Astrocyte of the cerebellum (primary cell): ENCODE measurements at regions not wholly inside any gene's neighbourhood (a gene's known extent, or its start where the extent isn't known, plus 50 kb on each side); places are given as distances from the start of the nearest gene placed in this dataset.

Source experiments
- DNase-seq: peaks from one replicate; pipeline ENCODE4 v3.0.0-alpha.2; 2011; ENCODE audit warnings: low read depth
- H3K4me3 ChIP-seq: 2 replicates; pipeline ENCODE4 v1.5.1; 2011; ENCODE audit warnings: mild to moderate bottlenecking, low read depth, low read length, moderate library complexity
- in situ Hi-C: cut with HindIII; loops from 2 replicates; pipeline ENCODE4 v1.10.0; 2017; ENCODE audit warnings: low sequenced_read_pairs
- TF ChIP-seq, protein P1 (sequence below): IDR thresholded peaks from 2 replicates; pipeline ENCODE4 v1.5.1; 2012; ENCODE audit warnings: low read length, low read depth, moderate library complexity, mild to moderate bottlenecking; ENCODE audit errors: missing control alignments

DNA sequence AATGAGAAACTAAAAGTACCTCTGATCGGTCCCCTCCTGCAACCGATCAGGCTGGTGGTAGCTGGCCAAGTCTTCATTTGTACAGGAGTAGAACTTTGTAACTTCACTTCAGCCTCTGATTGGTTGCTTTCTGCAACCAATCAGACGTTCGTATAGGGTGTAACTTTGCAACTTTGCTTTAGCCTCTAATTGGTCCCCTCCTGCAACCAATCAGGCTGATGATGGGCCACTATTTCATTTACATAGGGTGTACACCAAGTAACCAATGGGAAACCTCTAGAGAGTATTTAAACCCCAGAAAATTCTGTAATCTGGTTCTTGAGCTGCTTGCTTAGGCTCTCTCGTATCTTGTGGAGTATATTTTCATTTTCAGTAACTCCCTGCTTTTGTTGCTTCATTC is 445.5 kb downstream of the MED10 start:
- in situ Hi-C loops: no loop called here
- TF ChIP-seq, protein P1, sequence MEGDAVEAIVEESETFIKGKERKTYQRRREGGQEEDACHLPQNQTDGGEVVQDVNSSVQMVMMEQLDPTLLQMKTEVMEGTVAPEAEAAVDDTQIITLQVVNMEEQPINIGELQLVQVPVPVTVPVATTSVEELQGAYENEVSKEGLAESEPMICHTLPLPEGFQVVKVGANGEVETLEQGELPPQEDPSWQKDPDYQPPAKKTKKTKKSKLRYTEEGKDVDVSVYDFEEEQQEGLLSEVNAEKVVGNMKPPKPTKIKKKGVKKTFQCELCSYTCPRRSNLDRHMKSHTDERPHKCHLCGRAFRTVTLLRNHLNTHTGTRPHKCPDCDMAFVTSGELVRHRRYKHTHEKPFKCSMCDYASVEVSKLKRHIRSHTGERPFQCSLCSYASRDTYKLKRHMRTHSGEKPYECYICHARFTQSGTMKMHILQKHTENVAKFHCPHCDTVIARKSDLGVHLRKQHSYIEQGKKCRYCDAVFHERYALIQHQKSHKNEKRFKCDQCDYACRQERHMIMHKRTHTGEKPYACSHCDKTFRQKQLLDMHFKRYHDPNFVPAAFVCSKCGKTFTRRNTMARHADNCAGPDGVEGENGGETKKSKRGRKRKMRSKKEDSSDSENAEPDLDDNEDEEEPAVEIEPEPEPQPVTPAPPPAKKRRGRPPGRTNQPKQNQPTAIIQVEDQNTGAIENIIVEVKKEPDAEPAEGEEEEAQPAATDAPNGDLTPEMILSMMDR: no peak
- DNase-seq: no peak
- H3K4me3 ChIP-seq: no peak overlapping the region

DNA sequence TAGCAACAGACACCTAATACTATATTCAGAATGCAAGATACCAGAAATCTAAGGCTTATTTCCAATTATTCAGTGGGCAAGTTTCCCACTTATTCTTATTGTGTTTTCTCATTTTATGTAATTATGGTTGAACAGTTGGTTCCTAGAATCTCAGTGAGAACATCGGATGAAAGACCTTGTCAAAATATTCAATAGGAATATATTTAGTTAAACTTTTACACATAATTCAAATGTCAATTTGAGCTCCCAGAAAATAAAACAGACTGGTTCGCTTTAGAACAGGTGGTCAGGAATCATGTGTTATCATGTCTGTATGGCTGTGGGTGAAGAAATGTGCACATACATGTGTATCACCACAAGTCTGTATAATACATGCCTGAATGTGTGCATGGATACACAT is 447.8 kb downstream of the MED10 start:
- TF ChIP-seq, protein P1: no peak
- in situ Hi-C loops: no loop called here
- no peak overlapping the region for H3K4me3 ChIP-seq
- DNase-seq: no peak

GRCh38 chr5:5929291-5930020 is 448.9 kb downstream of the MED10 start:
- no peak for DNase-seq
- H3K4me3 ChIP-seq: no peak overlapping the region
- in situ Hi-C loops: no loop called here
- TF ChIP-seq, protein P1: no peak

- no peak for DNase-seq
- TF ChIP-seq, protein P1: no peak
- in situ Hi-C loops: no loop called here
- no peak overlapping the region for H3K4me3 ChIP-seq
Measured at GRCh38 chr5:5925191-5925590, 453.2 kb downstream of the MED10 start.

GRCh38 chr5:5919411-5919810 is 458.9 kb downstream of the MED10 start:
- TF ChIP-seq, protein P1: no peak
- no peak for DNase-seq
- H3K4me3 ChIP-seq: no peak overlapping the region
- in situ Hi-C loops: no loop called here

- no peak overlapping the region for H3K4me3 ChIP-seq
- in situ Hi-C loops: no loop called here
- TF ChIP-seq, protein P1: no peak
- DNase-seq: no peak
Measured at GRCh38 chr5:5906778-5907177, 471.6 kb downstream of the MED10 start.
